Smooth muscle cell (in vitro differentiated cells): ENCODE measurements at regions not wholly inside any gene's neighbourhood (a gene's known extent, or its start where the extent isn't known, plus 50 kb on each side); places are given as distances from the start of the nearest gene placed in this dataset.

Experiments used
- DNase-seq: peaks from one replicate; lab custom pipeline; 2025; ENCODE audit not compliant: unreplicated experiment; lab: John Stamatoyannopoulos, UW
- H2AFZ ChIP-seq: fragments of 200-600 bp; sonication (generic); 2 replicates; pipeline ENCODE4 v1.6.0; 2016; ENCODE audit warnings: antibody characterized with exemption, low read depth, mild to moderate bottlenecking
- H3F3A ChIP-seq: fragments of 200-600 bp; sonication (generic); 2 replicates; pipeline ENCODE4 v1.6.0; 2017; ENCODE audit warnings: antibody characterized with exemption, low read depth
- H3K27ac ChIP-seq: fragments of 200-600 bp; sonication (generic); 2 replicates; pipeline ENCODE4 v1.5.1; 2016; ENCODE audit warnings: low read depth, mild to moderate bottlenecking
- H3K27me3 ChIP-seq: fragments of 200-600 bp; sonication (generic); 2 replicates; pipeline ENCODE4 v1.6.1; 2016; ENCODE audit warnings: low read depth, mild to moderate bottlenecking
- H3K36me3 ChIP-seq: fragments of 200-600 bp; sonication (generic); 2 replicates; pipeline ENCODE4 v1.5.1; 2016; ENCODE audit warnings: low read depth
- H3K4me1 ChIP-seq: fragments of 200-600 bp; sonication (generic); 2 replicates; pipeline ENCODE4 v1.5.1; 2016; ENCODE audit warnings: low read depth
- H3K4me2 ChIP-seq: fragments of 200-600 bp; sonication (generic); 2 replicates; pipeline ENCODE4 v1.6.0; 2016; ENCODE audit warnings: mild to moderate bottlenecking
- H3K4me3 ChIP-seq: fragments of 200-600 bp; sonication (generic); 2 replicates; pipeline ENCODE4 v1.5.1; 2016; ENCODE audit warnings: mild to moderate bottlenecking
- H3K79me2 ChIP-seq: fragments of 200-600 bp; sonication (generic); 2 replicates; pipeline ENCODE4 v1.6.0; 2016; ENCODE audit warnings: low read depth, mild to moderate bottlenecking
- H3K9ac ChIP-seq: fragments of 200-600 bp; sonication (generic); 2 replicates; pipeline ENCODE4 v1.6.0; 2016; ENCODE audit warnings: low read depth
- H3K9me3 ChIP-seq: fragments of 200-600 bp; sonication (generic); replicated peaks from 2 replicates; pipeline ENCODE4 v1.5.1; 2016; ENCODE audit warnings: low read depth
- H4K20me1 ChIP-seq: fragments of 200-600 bp; sonication (generic); 2 replicates; pipeline ENCODE4 v1.6.0; 2016; ENCODE audit warnings: low read depth
- WGBS: methylation state at CpG from one replicate; pipeline ENCODE4 v1.1.7; 2016; ENCODE audit warnings: low lambda C conversion rate; 5-methylcytosine and 5-hydroxymethylcytosine counted together
- TF ChIP-seq, protein P1 (sequence below): fragments of 200-600 bp; sonication (generic); IDR thresholded peaks from 2 replicates; pipeline ENCODE4 v1.5.1; 2017; ENCODE audit warnings: borderline replicate concordance, mild to moderate bottlenecking, antibody characterized with exemption; ENCODE audit not compliant: insufficient read depth, poor library complexity, severe bottlenecking

- no peaks in the 10 kb centered on the region for H3K27me3 ChIP-seq
- H3K9ac ChIP-seq: no peak overlapping the region
- H3K79me2 ChIP-seq: no peaks in the 10 kb centered on the region
- TF ChIP-seq, protein P1, sequence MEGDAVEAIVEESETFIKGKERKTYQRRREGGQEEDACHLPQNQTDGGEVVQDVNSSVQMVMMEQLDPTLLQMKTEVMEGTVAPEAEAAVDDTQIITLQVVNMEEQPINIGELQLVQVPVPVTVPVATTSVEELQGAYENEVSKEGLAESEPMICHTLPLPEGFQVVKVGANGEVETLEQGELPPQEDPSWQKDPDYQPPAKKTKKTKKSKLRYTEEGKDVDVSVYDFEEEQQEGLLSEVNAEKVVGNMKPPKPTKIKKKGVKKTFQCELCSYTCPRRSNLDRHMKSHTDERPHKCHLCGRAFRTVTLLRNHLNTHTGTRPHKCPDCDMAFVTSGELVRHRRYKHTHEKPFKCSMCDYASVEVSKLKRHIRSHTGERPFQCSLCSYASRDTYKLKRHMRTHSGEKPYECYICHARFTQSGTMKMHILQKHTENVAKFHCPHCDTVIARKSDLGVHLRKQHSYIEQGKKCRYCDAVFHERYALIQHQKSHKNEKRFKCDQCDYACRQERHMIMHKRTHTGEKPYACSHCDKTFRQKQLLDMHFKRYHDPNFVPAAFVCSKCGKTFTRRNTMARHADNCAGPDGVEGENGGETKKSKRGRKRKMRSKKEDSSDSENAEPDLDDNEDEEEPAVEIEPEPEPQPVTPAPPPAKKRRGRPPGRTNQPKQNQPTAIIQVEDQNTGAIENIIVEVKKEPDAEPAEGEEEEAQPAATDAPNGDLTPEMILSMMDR: no peak
- H3K9me3 ChIP-seq: no peaks in the 10 kb centered on the region
- 79% methylated on average over 2 of the region's 2 CpGs for WGBS
- H3K4me3 ChIP-seq: no peak overlapping the region
- peaks cover 4% of the 10 kb centered on the region for H3K4me1 ChIP-seq
- no peaks in the 10 kb centered on the region for H3K36me3 ChIP-seq
- H2AFZ ChIP-seq: no peak overlapping the region
- DNase-seq: no peak
- no peak overlapping the region for H3K27ac ChIP-seq
- no peak overlapping the region for H3K4me2 ChIP-seq
- no peaks in the 10 kb centered on the region for H3F3A ChIP-seq
- no peaks in the 10 kb centered on the region for H4K20me1 ChIP-seq
Measured at GRCh38 chr6:16999491-17000436, 102.1 kb upstream of the STMND1 start.

DNA sequence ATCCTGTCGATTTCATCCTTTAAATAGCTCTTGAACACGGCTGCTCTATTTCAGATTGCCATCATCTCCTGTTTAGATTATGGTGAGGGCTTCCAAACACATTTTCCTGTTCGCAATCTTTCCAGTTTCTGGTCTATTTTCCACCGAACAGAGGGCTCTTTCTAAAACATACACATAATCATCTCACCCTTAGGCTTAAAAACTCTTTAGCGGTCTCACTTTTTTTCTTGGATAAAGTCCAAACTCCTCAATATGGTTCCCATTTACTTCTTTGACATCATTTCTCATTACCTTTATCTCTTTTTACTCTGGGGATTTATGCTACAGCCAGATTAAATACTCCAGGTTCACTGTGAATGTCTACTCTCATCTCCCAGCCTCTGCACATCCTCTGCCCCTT lies 103.4 kb upstream of the STMND1 start:
- no peaks in the 10 kb centered on the region for H3K36me3 ChIP-seq
- no peak overlapping the region for H3K27ac ChIP-seq
- no peak overlapping the region for H2AFZ ChIP-seq
- no peak overlapping the region for H3K4me3 ChIP-seq
- no peaks in the 10 kb centered on the region for H4K20me1 ChIP-seq
- WGBS: 77% methylated on average over 5 of the region's 5 CpGs
- H3K9ac ChIP-seq: no peak overlapping the region
- no peaks in the 10 kb centered on the region for H3K27me3 ChIP-seq
- no peaks in the 10 kb centered on the region for H3K9me3 ChIP-seq
- DNase-seq: no peak
- no peaks in the 10 kb centered on the region for H3F3A ChIP-seq
- no peaks in the 10 kb centered on the region for H3K4me1 ChIP-seq
- no peak overlapping the region for H3K4me2 ChIP-seq
- no peaks in the 10 kb centered on the region for H3K79me2 ChIP-seq
- TF ChIP-seq, protein P1: no peak

- no peaks in the 10 kb centered on the region for H4K20me1 ChIP-seq
- H3K27ac ChIP-seq: no peak overlapping the region
- 87% methylated on average over 6 of the region's 6 CpGs for WGBS
- no peak for DNase-seq
- H3K4me1 ChIP-seq: no peaks in the 10 kb centered on the region
- no peak overlapping the region for H3K4me2 ChIP-seq
- H3F3A ChIP-seq: no peaks in the 10 kb centered on the region
- H3K36me3 ChIP-seq: no peaks in the 10 kb centered on the region
- H3K79me2 ChIP-seq: no peaks in the 10 kb centered on the region
- TF ChIP-seq, protein P1: no peak
- no peak overlapping the region for H2AFZ ChIP-seq
- no peak overlapping the region for H3K4me3 ChIP-seq
- no peak overlapping the region for H3K9ac ChIP-seq
- no peaks in the 10 kb centered on the region for H3K27me3 ChIP-seq
- H3K9me3 ChIP-seq: no peaks in the 10 kb centered on the region
Measured at GRCh38 chr6:16995511-16996250, 106.2 kb upstream of the STMND1 start.
